ENCODE measurements at regions not wholly inside any gene's neighbourhood (a gene's known extent, or its start where the extent isn't known, plus 50 kb on each side); places are given as distances from the start of the nearest gene placed in this dataset.
"Not testable (repeated sequence)": the region's sequence is repeated elsewhere in the genome, so short reads cannot be mapped to it uniquely, and the experiment has no call there.

- DNase-seq (ENCODE audit: low spot score) = no peak
Observed at GRCh38 chr17:68700421-68700820, 99.3 kb upstream of the FAM20A start.

- DNase-seq (ENCODE audit: low spot score) = no peak
Observed at GRCh38 chr17:68699936-68700335, 98.8 kb upstream of the FAM20A start.

GRCh38 chr17:68698746-68699145, 97.6 kb upstream of the FAM20A start:
- DNase-seq (ENCODE audit: low spot score) = no peak

- DNase-seq (ENCODE audit: low spot score) = peak; percentile 12
Observed at GRCh38 chr17:68697850-68698361, 96.7 kb upstream of the FAM20A start.

GRCh38 chr17:68695659-68696058, 94.5 kb upstream of the FAM20A start:
- no peak for DNase-seq (ENCODE audit: low spot score)

- DNase-seq (ENCODE audit: low spot score) = no peak
Observed at GRCh38 chr17:68694791-68695485, 93.8 kb upstream of the FAM20A start.

GRCh38 chr17:68693896-68694295, 92.7 kb upstream of the FAM20A start:
- DNase-seq (ENCODE audit: low spot score) = no peak

GRCh38 chr17:68693466-68693865, 92.3 kb upstream of the FAM20A start:
- DNase-seq (ENCODE audit: low spot score) = no peak

GRCh38 chr17:68686108-68686988, 85.2 kb upstream of the FAM20A start:
- no peak for DNase-seq (ENCODE audit: low spot score)

GRCh38 chr17:68684949-68685357, 83.8 kb upstream of the FAM20A start:
- DNase-seq (ENCODE audit: low spot score) = no peak

GRCh38 chr17:68682903-68683302, 81.7 kb upstream of the FAM20A start:
- DNase-seq (ENCODE audit: low spot score) = peak; percentile 4

- DNase-seq (ENCODE audit: low spot score) = no peak
Observed at GRCh38 chr17:68679882-68680281, 78.7 kb upstream of the FAM20A start.

GRCh38 chr17:68676856-68677255, 75.7 kb upstream of the FAM20A start:
- no peak for DNase-seq (ENCODE audit: low spot score)

- no peak for DNase-seq (ENCODE audit: low spot score)
Observed at GRCh38 chr17:68675723-68676122, 74.6 kb upstream of the FAM20A start.

- DNase-seq (ENCODE audit: low spot score) = no peak
Observed at GRCh38 chr17:68674029-68674925, 73.1 kb upstream of the FAM20A start.

GRCh38 chr17:68670967-68671693, 70.0 kb upstream of the FAM20A start:
- DNase-seq (ENCODE audit: low spot score) = no peak

GRCh38 chr17:68666438-68666837, 65.3 kb upstream of the FAM20A start:
- DNase-seq (ENCODE audit: low spot score) = not testable (repeated sequence)

GRCh38 chr17:68665373-68665772, 64.2 kb upstream of the FAM20A start:
- DNase-seq (ENCODE audit: low spot score) = no peak

GRCh38 chr17:68662479-68662878, 61.3 kb upstream of the FAM20A start:
- no peak for DNase-seq (ENCODE audit: low spot score)

GRCh38 chr17:68662037-68662432, 60.9 kb upstream of the FAM20A start:
- DNase-seq (ENCODE audit: low spot score) = no peak

GRCh38 chr17:68661265-68662036, 60.3 kb upstream of the FAM20A start:
- DNase-seq (ENCODE audit: low spot score) = no peak

Data from RKO (cell line).